ENCODE measurements at regions not wholly inside any gene's neighbourhood (a gene's known extent, or its start where the extent isn't known, plus 50 kb on each side); places are given as distances from the start of the nearest gene placed in this dataset.

DNA sequence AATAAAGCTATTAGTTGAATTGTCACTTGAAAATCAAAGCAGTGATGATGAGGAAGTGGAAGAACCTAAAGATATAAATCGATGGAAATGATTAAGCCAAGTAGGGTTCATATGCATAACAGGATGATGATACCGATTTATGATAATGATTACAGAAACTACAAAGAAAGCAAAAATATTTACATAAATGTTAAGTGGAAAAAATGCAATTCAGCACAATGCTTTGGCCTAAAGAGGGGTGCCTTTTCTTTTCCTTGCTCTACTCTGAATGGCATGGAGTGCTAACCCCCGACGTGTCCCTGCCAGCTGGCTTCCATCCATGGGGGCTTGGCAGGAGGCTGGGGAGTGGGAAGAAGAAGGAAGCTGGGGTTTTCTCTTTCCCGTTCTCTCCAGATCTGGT lies 240.3 kb downstream of the GATA3 start:
- TF ChIP-seq, protein P1, sequence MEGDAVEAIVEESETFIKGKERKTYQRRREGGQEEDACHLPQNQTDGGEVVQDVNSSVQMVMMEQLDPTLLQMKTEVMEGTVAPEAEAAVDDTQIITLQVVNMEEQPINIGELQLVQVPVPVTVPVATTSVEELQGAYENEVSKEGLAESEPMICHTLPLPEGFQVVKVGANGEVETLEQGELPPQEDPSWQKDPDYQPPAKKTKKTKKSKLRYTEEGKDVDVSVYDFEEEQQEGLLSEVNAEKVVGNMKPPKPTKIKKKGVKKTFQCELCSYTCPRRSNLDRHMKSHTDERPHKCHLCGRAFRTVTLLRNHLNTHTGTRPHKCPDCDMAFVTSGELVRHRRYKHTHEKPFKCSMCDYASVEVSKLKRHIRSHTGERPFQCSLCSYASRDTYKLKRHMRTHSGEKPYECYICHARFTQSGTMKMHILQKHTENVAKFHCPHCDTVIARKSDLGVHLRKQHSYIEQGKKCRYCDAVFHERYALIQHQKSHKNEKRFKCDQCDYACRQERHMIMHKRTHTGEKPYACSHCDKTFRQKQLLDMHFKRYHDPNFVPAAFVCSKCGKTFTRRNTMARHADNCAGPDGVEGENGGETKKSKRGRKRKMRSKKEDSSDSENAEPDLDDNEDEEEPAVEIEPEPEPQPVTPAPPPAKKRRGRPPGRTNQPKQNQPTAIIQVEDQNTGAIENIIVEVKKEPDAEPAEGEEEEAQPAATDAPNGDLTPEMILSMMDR (IDR thresholded peaks at IDR 0.05 in 2 of 3, conservative IDR thresholded peaks at IDR 0.05 in 1 of 3; ENCODE audit: borderline replicate concordance in 1 of 3, insufficient read depth in 1 of 3, low read depth in 2 of 3, low read length in 2 of 3): no peak
- TF ChIP-seq ZFX (IDR thresholded peaks at IDR 0.05) (no peak), EGR1 (IDR thresholded peaks at IDR 0.05; ENCODE audit: low read depth) (no peak), POLR2A (IDR thresholded peaks at IDR 0.05; ENCODE audit: borderline replicate concordance, extremely low read depth, insufficient read depth, insufficient read length) (no peak), SIN3A (IDR thresholded peaks at IDR 0.05; ENCODE audit: low read depth) (no peak), RAD21 (IDR thresholded peaks at IDR 0.05; ENCODE audit: low read depth) (no peak), EZH2 (IDR thresholded peaks at IDR 0.05) (no peak), POLR2AphosphoS5 (IDR thresholded peaks at IDR 0.05; ENCODE audit: low read depth, low read length) (no peak), ELF1 (IDR thresholded peaks at IDR 0.05; ENCODE audit: borderline replicate concordance, low read depth) (no peak), CEBPB (IDR thresholded peaks at IDR 0.05; ENCODE audit: low read depth) (no peak)

All from HCT116 (cell line).